K562 (cell line): ENCODE measurements at regions not wholly inside any gene's neighbourhood (a gene's known extent, or its start where the extent isn't known, plus 50 kb on each side); places are given as distances from the start of the nearest gene placed in this dataset.

Experiments
- CBX2 ChIP-seq: fragments of 200-600 bp; sonication (generic); IDR thresholded peaks from one replicate; pipeline ENCODE4 v1.6.1; 2012; ENCODE audit warnings: mild to moderate bottlenecking, low read length, inconsistent platforms; ENCODE audit not compliant: insufficient read depth, poor library complexity, severe bottlenecking
- E2F3 ChIP-seq: fragments of 250-450 bp; sonication (Bioruptor Pico); IDR thresholded peaks from 2 replicates; pipeline ENCODE4 v1.4.0; 2020; ENCODE audit warnings: mild to moderate bottlenecking
- FOXK2 ChIP-seq, 2 experiments: fragments of 450-650 bp; IDR thresholded peaks in 1 of 2; conservative IDR thresholded peaks in 1 of 2; 2 replicates each; pipeline ENCODE4 v1.6.1; 2016; ENCODE audit warnings: low read depth in 2 of 2, mild to moderate bottlenecking in 1 of 2
- FOXM1 ChIP-seq, 2 experiments: fragments of 450-650 bp in 1 of 2; sonication (generic) in 1 of 2; formaldehyde crosslinking in 1 of 2; IDR thresholded peaks; 2 replicates each; pipeline versions ENCODE4 v1.6.1 to v1.9.0; 2017 to 2022; ENCODE audit warnings: low read depth in 2 of 2, mild to moderate bottlenecking in 2 of 2, missing genetic modification reagents in 1 of 2, moderate library complexity in 1 of 2
- HNRNPLL ChIP-seq: fragments of 200-400 bp; formaldehyde crosslinking; IDR thresholded peaks from 2 replicates; pipeline ENCODE4 v1.6.1; 2017; ENCODE audit warnings: low read length, low read depth, mild to moderate bottlenecking; ENCODE audit not compliant: poor library complexity, severe bottlenecking
- JUN ChIP-seq, 2 experiments: sonication (generic) in 1 of 2; formaldehyde crosslinking in 1 of 2; IDR thresholded peaks; 2 replicates each; pipeline versions ENCODE4 v1.6.1 to v1.8.0; 2012 to 2022; ENCODE audit warnings: borderline replicate concordance in 2 of 2, mild to moderate bottlenecking in 2 of 2, improper control_type of control experiment in 1 of 2, low read depth in 1 of 2, low read length in 1 of 2, missing genetic modification reagents in 1 of 2
- KLF6 ChIP-seq: fragments of 250-450 bp; sonication (Bioruptor Pico); IDR thresholded peaks from 2 replicates; pipeline ENCODE4 v1.4.0; 2020; ENCODE audit warnings: mild to moderate bottlenecking, moderate library complexity, borderline replicate concordance
- NONO ChIP-seq, 2 experiments: fragments of 200-400 bp in 1 of 2; fragments of 450-650 bp in 1 of 2; formaldehyde crosslinking in 1 of 2; IDR thresholded peaks; 2 replicates each; pipeline ENCODE4 v1.6.1; 2017; ENCODE audit warnings: low read depth in 2 of 2, mild to moderate bottlenecking in 2 of 2, moderate library complexity in 2 of 2, low read length in 1 of 2
- NR4A1 ChIP-seq, 2 experiments: fragments of 250-450 bp in 1 of 2; fragments of 450-650 bp in 1 of 2; sonication (Bioruptor Pico) in 1 of 2; IDR thresholded peaks; 2 replicates each; pipeline versions ENCODE4 v1.4.0 to v1.6.1; 2016 to 2020; ENCODE audit warnings: mild to moderate bottlenecking in 2 of 2, missing compliant biosample characterization in 1 of 2, missing genetic modification characterization in 1 of 2, moderate library complexity in 1 of 2
- RBM25 ChIP-seq: fragments of 200-400 bp; formaldehyde crosslinking; IDR thresholded peaks from 2 replicates; pipeline ENCODE4 v1.6.1; 2018; ENCODE audit warnings: low read length, low read depth, moderate library complexity; ENCODE audit not compliant: severe bottlenecking
- SMARCE1 ChIP-seq: fragments of 450-650 bp; IDR thresholded peaks from 2 replicates; pipeline ENCODE4 v1.7.1; 2016; ENCODE audit warnings: mild to moderate bottlenecking
- ZNF224 ChIP-seq: sonication (generic); formaldehyde crosslinking; IDR thresholded peaks from 2 replicates; pipeline ENCODE4 v1.8.0; 2022; ENCODE audit warnings: mild to moderate bottlenecking, missing genetic modification reagents
- ZNF318 ChIP-seq, 2 experiments: fragments of 450-650 bp; IDR thresholded peaks; 2 replicates each; pipeline ENCODE4 v1.6.1; 2016; ENCODE audit warnings: mild to moderate bottlenecking in 2 of 2, borderline replicate concordance in 1 of 2, low read depth in 1 of 2, moderate library complexity in 1 of 2
- ZNF707 ChIP-seq: fragments of 250-450 bp; sonication (Bioruptor Pico); conservative IDR thresholded peaks from 2 replicates; pipeline ENCODE4 v1.8.0; 2022; ENCODE audit warnings: inconsistent platforms, mild to moderate bottlenecking, moderate library complexity

GRCh38 chr1:157367091-157367739, 185.1 kb downstream of the FCRL5 start (continued):
- no peak for TF ChIP-seq ZNF224 (CRISPR knock-in tag)
- TF ChIP-seq ZNF318 (IDR thresholded peaks at IDR 0.05; ENCODE audit: borderline replicate concordance in 1 of 2, low read depth in 1 of 2) = no peak
- TF ChIP-seq NONO (IDR thresholded peaks at IDR 0.05; ENCODE audit: low read depth in 2 of 2, low read length in 1 of 2) = no peak
- no peak for TF ChIP-seq RBM25
- TF ChIP-seq JUN (IDR thresholded peaks at IDR 0.05; ENCODE audit: borderline replicate concordance, low read depth, low read length) = no peak
- no peak for TF ChIP-seq JUN (CRISPR knock-in tag; IDR thresholded peaks at IDR 0.05; ENCODE audit: borderline replicate concordance)
- TF ChIP-seq CBX2 = no peak
- TF ChIP-seq E2F3 = no peak
- TF ChIP-seq KLF6 (CRISPR knock-in tag) = no peak
- peak in 1 of 2 experiments; percentile 30; a peak in 1 of 4 replicates for TF ChIP-seq FOXK2 (conservative IDR thresholded peaks at IDR 0.05 in 1 of 2, IDR thresholded peaks at IDR 0.05 in 1 of 2; ENCODE audit: low read depth in 2 of 2)
- no peak for TF ChIP-seq ZNF707 (CRISPR knock-in tag)
- TF ChIP-seq NR4A1 (CRISPR knock-in tag; IDR thresholded peaks at IDR 0.05) = no peak
- TF ChIP-seq NR4A1 (tag; IDR thresholded peaks at IDR 0.05) = no peak
- TF ChIP-seq SMARCE1 = 0 out of 2 replicates have a peak, but pooled peaks have one; percentile 29
- no peak for TF ChIP-seq HNRNPLL
- no peak for TF ChIP-seq FOXM1 (IDR thresholded peaks at IDR 0.05; ENCODE audit: low read depth)
- no peak for TF ChIP-seq FOXM1 (CRISPR knock-in tag; IDR thresholded peaks at IDR 0.05; ENCODE audit: low read depth)
